SU-DHL-6 (cell line): ENCODE measurements at regions not wholly inside any gene's neighbourhood (a gene's known extent, or its start where the extent isn't known, plus 50 kb on each side); places are given as distances from the start of the nearest gene placed in this dataset.

Source experiments
- H2AFZ ChIP-seq: fragments of 200-600 bp; sonication (generic); 2 replicates; pipeline ENCODE4 v1.6.1; 2014; ENCODE audit warnings: low read depth, mild to moderate bottlenecking, moderate library complexity, mixed read lengths, antibody characterized with exemption, low read length; ENCODE audit not compliant: severe bottlenecking
- H3F3A ChIP-seq: fragments of 200-600 bp; shearing (Covaris generic); 2 replicates; pipeline ENCODE4 v1.6.0; 2016; ENCODE audit warnings: antibody characterized with exemption, mild to moderate bottlenecking; ENCODE audit not compliant: insufficient read depth
- H3K27ac ChIP-seq: fragments of 200-600 bp; sonication (generic); 2 replicates; pipeline ENCODE4 v1.5.1; 2016; ENCODE audit warnings: low read depth, mild to moderate bottlenecking, low read length, moderate library complexity, mixed read lengths
- H3K27me3 ChIP-seq: fragments of 200-600 bp; sonication (generic), shearing (Covaris generic); 2 replicates; pipeline ENCODE4 v1.6.0; 2014; ENCODE audit warnings: mild to moderate bottlenecking, low read length
- H3K36me3 ChIP-seq: fragments of 200-600 bp; sonication (generic); 2 replicates; pipeline ENCODE4 v1.6.1; 2014; ENCODE audit warnings: mild to moderate bottlenecking, low read length, mixed read lengths
- H3K4me2 ChIP-seq: fragments of 300-600, 200-600 bp; shearing (Covaris generic), sonication (generic); 2 replicates; pipeline ENCODE4 v1.6.0; 2014; ENCODE audit warnings: low read length, low read depth, mild to moderate bottlenecking; ENCODE audit not compliant: poor library complexity, severe bottlenecking
- H3K4me3 ChIP-seq: fragments of 200-600 bp; sonication (generic); 2 replicates; pipeline ENCODE4 v1.5.1; 2014; ENCODE audit warnings: antibody characterized with exemption, low read length, mild to moderate bottlenecking, mixed read lengths; ENCODE audit not compliant: insufficient read depth, poor library complexity, severe bottlenecking
- H3K79me2 ChIP-seq: fragments of 200-600 bp; sonication (generic); 2 replicates; pipeline ENCODE4 v1.6.1; 2014; ENCODE audit warnings: mild to moderate bottlenecking, low read length, moderate library complexity; ENCODE audit not compliant: insufficient read depth
- H3K9ac ChIP-seq: fragments of 200-600 bp; sonication (generic); 2 replicates; pipeline ENCODE4 v1.7.0; 2014; ENCODE audit warnings: mild to moderate bottlenecking, low read length
- H3K9me2 ChIP-seq: fragments of 200-600 bp; sonication (generic); replicated peaks from 2 replicates; pipeline ENCODE4 v1.6.1; 2014; ENCODE audit warnings: low read length; ENCODE audit not compliant: insufficient read depth
- H3K9me3 ChIP-seq: fragments of 200-600 bp; sonication (generic); 2 replicates; pipeline ENCODE4 v1.6.1; 2014; ENCODE audit warnings: low read length, mixed read lengths; ENCODE audit not compliant: insufficient read depth
- H4K20me1 ChIP-seq: fragments of 200-600 bp; sonication (generic); 2 replicates; pipeline ENCODE4 v1.6.1; 2014; ENCODE audit warnings: low read depth, mild to moderate bottlenecking, antibody characterized with exemption, low read length, moderate library complexity, mixed read lengths
- EZH2phosphoT487 ChIP-seq: fragments of 200-600 bp; sonication (generic), shearing (Covaris generic); conservative IDR thresholded peaks from 2 replicates; pipeline ENCODE4 v1.6.1; 2018; ENCODE audit warnings: mild to moderate bottlenecking, antibody characterized with exemption, low read length, moderate library complexity, mixed read lengths
- TF ChIP-seq, protein P1 (sequence below): fragments of 200-600 bp; sonication (generic); IDR thresholded peaks from one replicate; pipeline ENCODE4 v1.5.1; 2017; ENCODE audit warnings: antibody characterized with exemption, mild to moderate bottlenecking, low read length, moderate library complexity; ENCODE audit not compliant: insufficient read depth, poor library complexity, severe bottlenecking

DNA sequence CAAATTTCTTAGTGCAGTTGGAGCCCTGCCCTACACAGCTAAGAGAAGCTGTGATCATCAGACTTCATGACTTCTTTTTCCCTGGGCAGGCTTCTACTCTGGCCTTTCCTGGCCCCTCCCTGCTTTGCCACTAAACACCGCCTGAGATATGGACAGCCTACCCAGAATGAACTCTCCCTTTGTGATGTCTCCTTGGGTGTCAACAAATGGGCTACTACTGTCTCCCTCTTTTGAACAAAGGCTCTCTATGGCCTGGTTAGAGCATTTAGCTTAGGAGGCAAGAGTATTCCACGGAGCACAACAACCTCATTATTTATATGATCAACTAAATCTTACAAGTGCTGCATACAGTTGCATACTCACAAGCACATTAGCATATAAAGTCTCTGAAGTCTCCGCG lies 127.6 kb upstream of the HCCS start:
- H3K79me2 ChIP-seq = no peaks in the 10 kb centered on the region
- no peak overlapping the region for H2AFZ ChIP-seq
- TF ChIP-seq EZH2phosphoT487 = no peak
- TF ChIP-seq, protein P1, sequence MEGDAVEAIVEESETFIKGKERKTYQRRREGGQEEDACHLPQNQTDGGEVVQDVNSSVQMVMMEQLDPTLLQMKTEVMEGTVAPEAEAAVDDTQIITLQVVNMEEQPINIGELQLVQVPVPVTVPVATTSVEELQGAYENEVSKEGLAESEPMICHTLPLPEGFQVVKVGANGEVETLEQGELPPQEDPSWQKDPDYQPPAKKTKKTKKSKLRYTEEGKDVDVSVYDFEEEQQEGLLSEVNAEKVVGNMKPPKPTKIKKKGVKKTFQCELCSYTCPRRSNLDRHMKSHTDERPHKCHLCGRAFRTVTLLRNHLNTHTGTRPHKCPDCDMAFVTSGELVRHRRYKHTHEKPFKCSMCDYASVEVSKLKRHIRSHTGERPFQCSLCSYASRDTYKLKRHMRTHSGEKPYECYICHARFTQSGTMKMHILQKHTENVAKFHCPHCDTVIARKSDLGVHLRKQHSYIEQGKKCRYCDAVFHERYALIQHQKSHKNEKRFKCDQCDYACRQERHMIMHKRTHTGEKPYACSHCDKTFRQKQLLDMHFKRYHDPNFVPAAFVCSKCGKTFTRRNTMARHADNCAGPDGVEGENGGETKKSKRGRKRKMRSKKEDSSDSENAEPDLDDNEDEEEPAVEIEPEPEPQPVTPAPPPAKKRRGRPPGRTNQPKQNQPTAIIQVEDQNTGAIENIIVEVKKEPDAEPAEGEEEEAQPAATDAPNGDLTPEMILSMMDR = no peak
- no peaks in the 10 kb centered on the region for H3F3A ChIP-seq
- H3K27me3 ChIP-seq = no peaks in the 10 kb centered on the region
- H3K9ac ChIP-seq = no peak overlapping the region
- H3K9me2 ChIP-seq = no peaks in the 10 kb centered on the region
- H4K20me1 ChIP-seq = no peaks in the 10 kb centered on the region
- H3K36me3 ChIP-seq = no peaks in the 10 kb centered on the region
- H3K4me3 ChIP-seq = no peak overlapping the region
- H3K9me3 ChIP-seq = no peaks in the 10 kb centered on the region
- H3K4me2 ChIP-seq = no peak overlapping the region
- H3K27ac ChIP-seq = no peak overlapping the region

DNA sequence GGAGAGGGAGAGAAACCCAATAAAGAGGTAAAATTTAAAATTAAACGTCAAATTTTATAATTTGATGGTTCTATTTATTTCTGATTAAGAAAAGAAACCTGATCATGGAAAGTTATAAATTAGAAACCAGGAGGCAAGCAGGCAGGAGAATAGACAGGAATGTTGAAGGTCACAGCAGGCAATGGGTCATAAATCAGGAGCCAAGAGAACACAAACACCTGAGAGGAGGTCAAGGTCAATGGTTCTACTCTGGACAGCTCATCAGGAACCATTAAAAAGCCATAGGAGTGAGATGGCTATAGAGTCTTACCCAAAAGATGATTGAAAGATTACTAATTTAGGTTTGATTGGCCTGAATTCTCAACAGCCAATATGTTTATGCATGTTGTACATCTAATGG lies 126.9 kb upstream of the HCCS start:
- H3K4me2 ChIP-seq = no peak overlapping the region
- H3K27ac ChIP-seq = no peak overlapping the region
- H3K79me2 ChIP-seq = no peaks in the 10 kb centered on the region
- H2AFZ ChIP-seq = no peak overlapping the region
- H3F3A ChIP-seq = no peaks in the 10 kb centered on the region
- no peak overlapping the region for H3K9ac ChIP-seq
- H3K9me3 ChIP-seq = no peaks in the 10 kb centered on the region
- no peak for TF ChIP-seq EZH2phosphoT487
- TF ChIP-seq, protein P1 = no peak
- H3K4me3 ChIP-seq = no peak overlapping the region
- no peaks in the 10 kb centered on the region for H3K27me3 ChIP-seq
- H4K20me1 ChIP-seq = no peaks in the 10 kb centered on the region
- H3K36me3 ChIP-seq = no peaks in the 10 kb centered on the region
- no peaks in the 10 kb centered on the region for H3K9me2 ChIP-seq

DNA sequence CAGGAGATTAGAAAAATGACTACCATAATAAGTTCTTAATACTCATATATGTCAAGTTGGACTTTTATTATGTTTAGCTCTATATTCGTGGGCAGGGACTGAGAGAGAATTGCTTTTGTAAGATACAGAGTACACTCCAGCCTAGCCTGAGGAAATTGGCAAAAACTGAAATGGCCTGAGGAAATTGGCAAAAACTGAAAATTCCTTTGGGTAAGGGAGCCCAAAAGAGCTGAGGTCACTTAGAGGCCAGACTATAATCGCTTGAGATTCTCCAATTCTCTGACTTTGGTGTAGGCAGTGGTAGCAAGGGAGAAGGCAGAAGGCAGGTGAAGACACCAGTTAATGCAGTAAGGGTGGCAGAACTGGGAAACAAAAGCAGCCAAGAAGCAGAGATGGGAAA lies 124.5 kb upstream of the HCCS start:
- Histone ChIP-seq H3K9me3 (no peaks in the 10 kb centered on the region), H3F3A (no peaks in the 10 kb centered on the region), H3K79me2 (no peaks in the 10 kb centered on the region), H2AFZ (no peak overlapping the region), H3K9me2 (no peaks in the 10 kb centered on the region), H3K9ac (no peak overlapping the region), H4K20me1 (no peaks in the 10 kb centered on the region), H3K4me2 (no peak overlapping the region), H3K27me3 (no peaks in the 10 kb centered on the region), H3K4me3 (no peak overlapping the region), H3K27ac (no peak overlapping the region), H3K36me3 (no peaks in the 10 kb centered on the region)
- TF ChIP-seq, protein P1 = no peak
- TF ChIP-seq EZH2phosphoT487 = no peak

DNA sequence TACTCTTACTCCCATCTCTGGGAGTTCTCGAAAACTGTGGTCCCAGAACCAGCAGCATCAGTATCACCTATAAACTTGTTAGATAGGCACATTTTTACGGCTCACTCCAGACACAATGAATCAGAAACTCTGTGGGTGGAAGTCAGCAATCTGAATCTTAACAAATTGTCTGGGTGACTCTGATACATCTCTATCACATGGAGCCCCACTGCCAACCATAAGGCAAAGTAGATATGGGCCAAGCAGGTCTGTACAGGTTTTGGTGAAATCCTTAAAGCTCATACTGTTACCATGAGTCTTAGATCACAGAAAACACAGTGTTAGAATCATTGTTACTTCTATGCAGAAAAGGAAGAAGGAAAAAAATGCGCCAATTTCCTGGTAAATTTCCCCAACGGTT lies 122.5 kb upstream of the HCCS start:
- no peaks in the 10 kb centered on the region for H3K79me2 ChIP-seq
- H3K4me2 ChIP-seq = no peak overlapping the region
- H3K9ac ChIP-seq = no peak overlapping the region
- no peak overlapping the region for H3K27ac ChIP-seq
- H3K9me3 ChIP-seq = no peaks in the 10 kb centered on the region
- H2AFZ ChIP-seq = no peak overlapping the region
- no peak overlapping the region for H3K4me3 ChIP-seq
- no peaks in the 10 kb centered on the region for H3F3A ChIP-seq
- no peaks in the 10 kb centered on the region for H3K9me2 ChIP-seq
- H3K36me3 ChIP-seq = no peaks in the 10 kb centered on the region
- no peaks in the 10 kb centered on the region for H3K27me3 ChIP-seq
- TF ChIP-seq EZH2phosphoT487 = no peak
- TF ChIP-seq, protein P1 = no peak
- no peaks in the 10 kb centered on the region for H4K20me1 ChIP-seq
